ENCODE measurements at regions not wholly inside any gene's neighbourhood (a gene's known extent, or its start where the extent isn't known, plus 50 kb on each side); places are given as distances from the start of the nearest gene placed in this dataset.

- no peak overlapping the region for H3K9ac ChIP-seq (ENCODE audit: insufficient read depth, low read length, poor library complexity, severe bottlenecking)
- no peaks in the 10 kb centered on the region for H3K36me3 Mint-ChIP-seq
- H3K27ac Mint-ChIP-seq = no peak overlapping the region
- TF ChIP-seq CTCF (IDR thresholded peaks at IDR 0.05) = no peak
- intact Hi-C loops (cut with micrococcal nuclease) = no loop called here
- H3K9me3 ChIP-seq (replicated peaks in 1 of 2; ENCODE audit: control insufficient read depth in 1 of 2, insufficient read depth in 1 of 2, low read length in 2 of 2) = no peaks in the 10 kb centered on the region
- no peaks in the 10 kb centered on the region for H3K36me3 ChIP-seq (replicated peaks in 1 of 2; ENCODE audit: control insufficient read depth in 1 of 2, insufficient read depth in 2 of 2, low read length in 2 of 2)
- H3K9me3 Mint-ChIP-seq = peaks cover 0 to 10% (median 2%) of the 10 kb centered on the region in 7 donors
- DNase-seq = no peak
- H3K27ac ChIP-seq (ENCODE audit: low read depth in 1 of 2, low read length in 2 of 2) = no peak overlapping the region
- no peak overlapping the region for H3K4me2 ChIP-seq (replicated peaks; ENCODE audit: extremely low read depth, low read length, poor library complexity, severe bottlenecking)
- no peaks in the 10 kb centered on the region for H3K4me1 ChIP-seq (ENCODE audit: control insufficient read depth in 1 of 2, insufficient read depth in 2 of 2, low read length in 2 of 2)
- H3K27me3 ChIP-seq (ENCODE audit: control insufficient read depth in 2 of 2, insufficient read depth in 2 of 2, low read length in 2 of 2) = no peaks in the 10 kb centered on the region
- H3K27me3 Mint-ChIP-seq (ENCODE audit: low read depth in 3 of 3) = peaks cover 0 to 5% (median 4%) of the 10 kb centered on the region in 3 donors
- H3K4me3 Mint-ChIP-seq = no peak overlapping the region
- H3K4me1 Mint-ChIP-seq = no peaks in the 10 kb centered on the region
- no peak overlapping the region for H2AFZ ChIP-seq (ENCODE audit: insufficient read depth, low read depth, low read length, poor library complexity, severe bottlenecking)
- H4K20me1 ChIP-seq (ENCODE audit: insufficient read depth, low read length) = no peaks in the 10 kb centered on the region
- no CpG with 5 or more reads among the region's 5 CpGs for WGBS (ENCODE audit: insufficient coverage)
- no peaks in the 10 kb centered on the region for H3K79me2 ChIP-seq (ENCODE audit: insufficient read depth, low read length)
- H3K4me3 ChIP-seq (replicated peaks in 1 of 3; ENCODE audit: low read depth in 2 of 3, low read length in 3 of 3) = no peak overlapping the region
Observed at GRCh38 chr9:85444243-85444642, 297.5 kb downstream of the AGTPBP1 start.

- Histone ChIP-seq H3K36me3 (replicated peaks in 1 of 2; ENCODE audit: control insufficient read depth in 1 of 2, insufficient read depth in 2 of 2, low read length in 2 of 2) (no peaks in the 10 kb centered on the region), H4K20me1 (ENCODE audit: insufficient read depth, low read length) (no peaks in the 10 kb centered on the region), H3K4me3 (replicated peaks in 1 of 3; ENCODE audit: low read depth in 2 of 3, low read length in 3 of 3) (no peak overlapping the region), H3K79me2 (ENCODE audit: insufficient read depth, low read length) (no peaks in the 10 kb centered on the region), H2AFZ (ENCODE audit: insufficient read depth, low read depth, low read length, poor library complexity, severe bottlenecking) (no peak overlapping the region), H3K9ac (ENCODE audit: insufficient read depth, low read length, poor library complexity, severe bottlenecking) (no peak overlapping the region), H3K27me3 (ENCODE audit: control insufficient read depth in 2 of 2, insufficient read depth in 2 of 2, low read length in 2 of 2) (no peaks in the 10 kb centered on the region), H3K27ac (ENCODE audit: low read depth in 1 of 2, low read length in 2 of 2) (no peak overlapping the region), H3K9me3 (replicated peaks in 1 of 2; ENCODE audit: control insufficient read depth in 1 of 2, insufficient read depth in 1 of 2, low read length in 2 of 2) (no peaks in the 10 kb centered on the region), H3K4me1 (ENCODE audit: control insufficient read depth in 1 of 2, insufficient read depth in 2 of 2, low read length in 2 of 2) (no peaks in the 10 kb centered on the region), H3K4me2 (replicated peaks; ENCODE audit: extremely low read depth, low read length, poor library complexity, severe bottlenecking) (no peak overlapping the region)
- no peaks in the 10 kb centered on the region for H3K36me3 Mint-ChIP-seq
- H3K27me3 Mint-ChIP-seq (ENCODE audit: low read depth in 3 of 3) = peaks cover 0 to 5% (median 2%) of the 10 kb centered on the region in 3 donors
- TF ChIP-seq CTCF (IDR thresholded peaks at IDR 0.05) = no peak
- no peak for DNase-seq
- intact Hi-C loops (cut with micrococcal nuclease) = no loop called here
- peaks cover 0 to 5% (median 2%) of the 10 kb centered on the region in 7 donors for H3K9me3 Mint-ChIP-seq
- no peak overlapping the region for H3K27ac Mint-ChIP-seq
- 88% methylated on average over 6 of the region's 7 CpGs for WGBS (ENCODE audit: insufficient coverage)
- no peaks in the 10 kb centered on the region for H3K4me1 Mint-ChIP-seq
- H3K4me3 Mint-ChIP-seq = no peak overlapping the region
Observed at GRCh38 chr9:85443190-85443598, 298.6 kb downstream of the AGTPBP1 start.

All from CD14-positive monocyte (primary cell).